ENCODE measurements at regions not wholly inside any gene's neighbourhood (a gene's known extent, or its start where the extent isn't known, plus 50 kb on each side); places are given as distances from the start of the nearest gene placed in this dataset.

GRCh38 chr10:2083591-2083990, 346.3 kb upstream of the ADARB2 start:
- Histone ChIP-seq H3K27ac (no peak overlapping the region), H3K4me1 (no peaks in the 10 kb centered on the region), H3K9me3 (no peaks in the 10 kb centered on the region), H3K36me3 (no peaks in the 10 kb centered on the region), H3K27me3 (no peaks in the 10 kb centered on the region), H3K4me3 (no peak overlapping the region)
- no peak for TF ChIP-seq POLR2AphosphoS5 (IDR thresholded peaks at IDR 0.05; ENCODE audit: insufficient read depth in 1 of 2, low read depth in 1 of 2)
- no peak for TF ChIP-seq POLR2A (IDR thresholded peaks at IDR 0.05)
- DNase-seq (ENCODE audit: extremely low spot score in 2 of 2) = no peak
- intact Hi-C loops (cut with DNase I) = no loop called here

- no peaks in the 10 kb centered on the region for H3K27me3 ChIP-seq
- no peaks in the 10 kb centered on the region for H3K36me3 ChIP-seq
- no peaks in the 10 kb centered on the region for H3K9me3 ChIP-seq
- H3K4me1 ChIP-seq = no peaks in the 10 kb centered on the region
- intact Hi-C loops (cut with DNase I) = no loop called here
- TF ChIP-seq POLR2AphosphoS5 (IDR thresholded peaks at IDR 0.05; ENCODE audit: insufficient read depth in 1 of 2, low read depth in 1 of 2) (no peak), POLR2A (IDR thresholded peaks at IDR 0.05) (no peak)
- TF ChIP-seq, protein P1, sequence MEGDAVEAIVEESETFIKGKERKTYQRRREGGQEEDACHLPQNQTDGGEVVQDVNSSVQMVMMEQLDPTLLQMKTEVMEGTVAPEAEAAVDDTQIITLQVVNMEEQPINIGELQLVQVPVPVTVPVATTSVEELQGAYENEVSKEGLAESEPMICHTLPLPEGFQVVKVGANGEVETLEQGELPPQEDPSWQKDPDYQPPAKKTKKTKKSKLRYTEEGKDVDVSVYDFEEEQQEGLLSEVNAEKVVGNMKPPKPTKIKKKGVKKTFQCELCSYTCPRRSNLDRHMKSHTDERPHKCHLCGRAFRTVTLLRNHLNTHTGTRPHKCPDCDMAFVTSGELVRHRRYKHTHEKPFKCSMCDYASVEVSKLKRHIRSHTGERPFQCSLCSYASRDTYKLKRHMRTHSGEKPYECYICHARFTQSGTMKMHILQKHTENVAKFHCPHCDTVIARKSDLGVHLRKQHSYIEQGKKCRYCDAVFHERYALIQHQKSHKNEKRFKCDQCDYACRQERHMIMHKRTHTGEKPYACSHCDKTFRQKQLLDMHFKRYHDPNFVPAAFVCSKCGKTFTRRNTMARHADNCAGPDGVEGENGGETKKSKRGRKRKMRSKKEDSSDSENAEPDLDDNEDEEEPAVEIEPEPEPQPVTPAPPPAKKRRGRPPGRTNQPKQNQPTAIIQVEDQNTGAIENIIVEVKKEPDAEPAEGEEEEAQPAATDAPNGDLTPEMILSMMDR (IDR thresholded peaks at IDR 0.05) = no peak
- no peak for DNase-seq (ENCODE audit: extremely low spot score in 2 of 2)
- no peak overlapping the region for H3K27ac ChIP-seq
- no peak overlapping the region for H3K4me3 ChIP-seq
Measured at GRCh38 chr10:2081501-2081900, 344.2 kb upstream of the ADARB2 start.

DNA sequence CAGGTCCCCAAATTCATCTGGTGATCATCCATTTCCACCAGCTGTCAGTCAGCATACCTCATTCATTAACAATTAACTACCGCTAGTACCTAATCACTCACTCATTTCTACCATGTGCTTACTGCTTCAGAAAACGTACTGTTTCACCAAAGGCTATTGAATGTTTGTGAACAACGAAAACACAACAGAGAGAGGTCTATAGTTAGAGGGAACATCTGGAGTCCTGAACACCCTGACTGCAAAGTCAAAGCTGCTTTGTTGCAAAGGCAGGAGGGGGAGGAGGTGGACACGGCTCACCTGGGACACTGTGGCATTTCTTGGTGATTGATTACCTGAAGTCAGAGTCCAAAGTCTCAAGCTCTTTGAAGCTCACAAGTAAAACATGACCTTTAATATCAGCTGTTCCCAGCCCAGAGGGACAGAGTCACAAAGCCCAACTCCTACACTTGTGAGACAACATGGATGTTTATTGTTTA, 342.3 kb upstream of the ADARB2 start:
- Histone ChIP-seq H3K9me3 (no peaks in the 10 kb centered on the region), H3K4me1 (no peaks in the 10 kb centered on the region), H3K4me3 (no peak overlapping the region), H3K27me3 (no peaks in the 10 kb centered on the region), H3K27ac (no peak overlapping the region), H3K36me3 (no peaks in the 10 kb centered on the region)
- intact Hi-C loops (cut with DNase I) = no loop called here
- TF ChIP-seq, protein P1 (IDR thresholded peaks at IDR 0.05) = no peak
- TF ChIP-seq POLR2A (IDR thresholded peaks at IDR 0.05) (no peak), POLR2AphosphoS5 (IDR thresholded peaks at IDR 0.05; ENCODE audit: insufficient read depth in 1 of 2, low read depth in 1 of 2) (no peak)
- no peak for DNase-seq (ENCODE audit: extremely low spot score in 2 of 2)

- H3K9me3 ChIP-seq = no peaks in the 10 kb centered on the region
- no peak overlapping the region for H3K27ac ChIP-seq
- TF ChIP-seq POLR2A (IDR thresholded peaks at IDR 0.05) (no peak), POLR2AphosphoS5 (IDR thresholded peaks at IDR 0.05; ENCODE audit: insufficient read depth in 1 of 2, low read depth in 1 of 2) (no peak)
- TF ChIP-seq, protein P1 (IDR thresholded peaks at IDR 0.05) = no peak
- no peak for DNase-seq (ENCODE audit: extremely low spot score in 2 of 2)
- H3K4me3 ChIP-seq = no peak overlapping the region
- H3K4me1 ChIP-seq = no peaks in the 10 kb centered on the region
- H3K36me3 ChIP-seq = no peaks in the 10 kb centered on the region
- intact Hi-C loops (cut with DNase I) = no loop called here
- no peaks in the 10 kb centered on the region for H3K27me3 ChIP-seq
Measured at GRCh38 chr10:2077231-2077630, 339.9 kb upstream of the ADARB2 start.

DNA sequence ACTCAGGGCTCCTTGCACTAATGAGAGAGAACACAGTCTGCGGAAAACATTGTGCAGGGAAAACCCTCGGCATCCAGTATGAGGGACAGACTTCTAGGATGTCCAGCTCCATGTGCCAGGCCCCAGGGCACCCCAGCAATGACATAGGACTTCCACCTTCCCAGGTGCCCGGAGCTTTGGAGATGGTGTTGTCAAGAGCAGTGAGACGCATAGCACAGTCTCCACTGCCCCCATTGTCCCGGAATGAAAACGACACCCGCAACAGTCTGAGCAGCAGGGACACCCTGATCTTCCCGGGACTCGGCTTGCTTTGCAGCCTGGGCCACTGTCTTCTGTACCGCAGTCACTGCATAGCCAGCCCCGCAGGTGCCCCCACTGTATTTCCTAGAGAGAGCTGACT, 339.2 kb upstream of the ADARB2 start:
- H3K36me3 ChIP-seq = no peaks in the 10 kb centered on the region
- no peak for DNase-seq (ENCODE audit: extremely low spot score in 2 of 2)
- H3K9me3 ChIP-seq = no peaks in the 10 kb centered on the region
- intact Hi-C loops (cut with DNase I) = no loop called here
- no peak overlapping the region for H3K27ac ChIP-seq
- no peak for TF ChIP-seq POLR2AphosphoS5 (IDR thresholded peaks at IDR 0.05; ENCODE audit: insufficient read depth in 1 of 2, low read depth in 1 of 2)
- TF ChIP-seq, protein P1 (IDR thresholded peaks at IDR 0.05) = no peak
- no peak for TF ChIP-seq POLR2A (IDR thresholded peaks at IDR 0.05)
- no peak overlapping the region for H3K4me3 ChIP-seq
- no peaks in the 10 kb centered on the region for H3K4me1 ChIP-seq
- no peaks in the 10 kb centered on the region for H3K27me3 ChIP-seq
